ENCODE measurements at regions not wholly inside any gene's neighbourhood (a gene's known extent, or its start where the extent isn't known, plus 50 kb on each side); places are given as distances from the start of the nearest gene placed in this dataset.

GRCh38 chr12:24379433-24379832, 430.0 kb upstream of the SOX5 start:
- no peak for ATAC-seq (replicated peaks in 1 of 2)
- no peak overlapping the region for H3K4me3 Mint-ChIP-seq
- H3K9me3 Mint-ChIP-seq = peaks cover 8 to 9% of the 10 kb centered on the region in 2 donors
- H3K36me3 Mint-ChIP-seq (ENCODE audit: insufficient read depth in 2 of 2) = no peaks in the 10 kb centered on the region
- no peak overlapping the region for H3K27ac Mint-ChIP-seq
- DNase-seq = no peak
- no peaks in the 10 kb centered on the region for H3K4me1 Mint-ChIP-seq (ENCODE audit: low read depth)
- H3K27me3 Mint-ChIP-seq (ENCODE audit: low read depth) = no peaks in the 10 kb centered on the region

- H3K4me1 Mint-ChIP-seq (ENCODE audit: low read depth) = no peaks in the 10 kb centered on the region
- H3K4me3 Mint-ChIP-seq = no peak overlapping the region
- peaks cover 6 to 9% of the 10 kb centered on the region in 2 donors for H3K9me3 Mint-ChIP-seq
- no peaks in the 10 kb centered on the region for H3K36me3 Mint-ChIP-seq (ENCODE audit: insufficient read depth in 2 of 2)
- DNase-seq (no peak), ATAC-seq (replicated peaks in 1 of 2) (no peak)
- H3K27me3 Mint-ChIP-seq (ENCODE audit: low read depth) = no peaks in the 10 kb centered on the region
- no peak overlapping the region for H3K27ac Mint-ChIP-seq
Measured at GRCh38 chr12:24378548-24379407, 429.3 kb upstream of the SOX5 start.

DNA sequence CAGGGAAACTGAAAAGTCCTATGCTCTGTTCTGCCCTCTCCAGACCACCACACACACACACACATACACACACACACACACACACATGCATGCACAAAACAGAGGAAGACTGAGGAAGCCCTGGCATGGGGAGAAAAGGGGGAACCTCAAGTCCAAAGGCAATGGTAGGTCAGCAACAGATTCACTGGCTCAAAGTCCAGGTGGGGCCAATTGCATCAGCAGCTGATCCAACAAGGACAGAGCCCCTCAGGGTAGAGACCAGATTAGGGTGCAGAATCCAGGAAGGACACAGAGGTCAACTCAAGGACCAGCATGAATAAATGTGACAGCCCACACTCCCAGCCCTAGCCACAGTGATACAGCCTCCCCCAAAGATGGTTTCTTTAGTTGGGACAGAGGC, 425.0 kb upstream of the SOX5 start:
- Mint-ChIP-seq H3K9me3 (peaks cover 0 to 2% of the 10 kb centered on the region in 2 donors), H3K36me3 (ENCODE audit: insufficient read depth in 2 of 2) (no peaks in the 10 kb centered on the region), H3K4me3 (no peak overlapping the region), H3K27ac (no peak overlapping the region), H3K27me3 (ENCODE audit: low read depth) (no peaks in the 10 kb centered on the region), H3K4me1 (ENCODE audit: low read depth) (no peaks in the 10 kb centered on the region)
- ATAC-seq (replicated peaks in 1 of 2) = no peak
- DNase-seq = no peak

DNA sequence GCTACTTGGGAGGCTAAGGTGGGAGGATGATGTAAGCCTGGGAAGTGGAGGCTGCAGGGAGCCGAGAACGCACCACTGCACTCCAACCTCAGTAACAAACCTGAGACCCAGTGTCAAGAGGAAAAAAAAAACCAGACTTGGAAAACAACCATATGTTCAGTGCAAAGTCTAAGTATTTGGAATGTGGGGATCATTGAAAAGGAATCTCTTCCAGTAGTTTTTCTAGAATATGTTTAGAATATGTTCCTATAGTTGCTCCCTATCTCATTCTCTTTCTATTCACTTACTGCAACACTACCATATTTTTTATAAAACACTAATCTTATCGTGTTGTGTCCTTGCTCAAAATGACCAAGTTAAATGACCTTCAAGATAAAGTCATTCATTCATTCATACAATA, 423.5 kb upstream of the SOX5 start:
- Mint-ChIP-seq H3K4me3 (no peak overlapping the region), H3K9me3 (peaks cover 0 to 2% of the 10 kb centered on the region in 2 donors), H3K27ac (no peak overlapping the region), H3K4me1 (ENCODE audit: low read depth) (no peaks in the 10 kb centered on the region), H3K36me3 (ENCODE audit: insufficient read depth in 2 of 2) (no peaks in the 10 kb centered on the region), H3K27me3 (ENCODE audit: low read depth) (no peaks in the 10 kb centered on the region)
- no peak for DNase-seq
- no peak for ATAC-seq (replicated peaks in 1 of 2)

- H3K27ac Mint-ChIP-seq = no peak overlapping the region
- no peaks in the 10 kb centered on the region for H3K36me3 Mint-ChIP-seq (ENCODE audit: insufficient read depth in 2 of 2)
- no peak overlapping the region for H3K4me3 Mint-ChIP-seq
- H3K27me3 Mint-ChIP-seq (ENCODE audit: low read depth) = no peaks in the 10 kb centered on the region
- ATAC-seq (replicated peaks in 1 of 2) = no peak
- no peaks in the 10 kb centered on the region for H3K9me3 Mint-ChIP-seq
- H3K4me1 Mint-ChIP-seq (ENCODE audit: low read depth) = no peaks in the 10 kb centered on the region
- no peak for DNase-seq
Measured at GRCh38 chr12:24366514-24366913, 417.0 kb upstream of the SOX5 start.

GRCh38 chr12:24364921-24365320, 415.5 kb upstream of the SOX5 start:
- H3K9me3 Mint-ChIP-seq = no peaks in the 10 kb centered on the region

DNA sequence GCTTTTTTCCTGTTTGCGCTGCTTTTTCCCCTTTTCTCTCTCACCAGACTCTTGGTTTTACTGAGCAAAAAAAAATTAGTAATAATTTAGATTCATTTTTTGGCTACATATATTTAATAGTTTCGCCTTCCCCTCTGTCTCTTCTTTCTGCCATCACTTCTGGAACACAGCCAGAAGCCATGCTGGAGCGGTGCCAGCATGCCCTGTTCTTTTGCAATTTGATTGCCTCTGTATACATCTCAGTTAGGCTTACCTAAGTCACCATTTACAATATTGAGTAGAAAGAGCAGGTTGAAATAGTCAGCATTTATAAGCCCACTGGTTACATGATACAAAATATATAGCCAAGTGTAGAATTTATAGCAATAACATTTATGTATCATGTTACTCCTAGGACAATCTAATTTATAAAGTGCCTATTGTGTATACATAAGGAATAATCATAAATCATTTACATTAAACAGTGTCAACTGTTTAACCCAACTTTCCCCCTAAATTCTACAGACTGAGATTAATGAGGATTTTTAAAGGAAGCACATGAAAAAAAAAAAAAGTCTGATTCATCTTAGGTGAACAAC, 413.8 kb upstream of the SOX5 start:
- no peak overlapping the region for H3K4me3 Mint-ChIP-seq
- no peaks in the 10 kb centered on the region for H3K27me3 Mint-ChIP-seq (ENCODE audit: low read depth)
- ATAC-seq (replicated peaks in 1 of 2) (no peak), DNase-seq (no peak)
- H3K4me1 Mint-ChIP-seq (ENCODE audit: low read depth) = no peaks in the 10 kb centered on the region
- no peak overlapping the region for H3K27ac Mint-ChIP-seq
- no peaks in the 10 kb centered on the region for H3K9me3 Mint-ChIP-seq
- no peaks in the 10 kb centered on the region for H3K36me3 Mint-ChIP-seq (ENCODE audit: insufficient read depth in 2 of 2)

More at GRCh38 chr12:24364921-24365320, 415.5 kb upstream of the SOX5 start:
- Mint-ChIP-seq H3K27me3 (ENCODE audit: low read depth) (no peaks in the 10 kb centered on the region), H3K4me3 (no peak overlapping the region), H3K4me1 (ENCODE audit: low read depth) (no peaks in the 10 kb centered on the region), H3K27ac (no peak overlapping the region), H3K36me3 (ENCODE audit: insufficient read depth in 2 of 2) (no peaks in the 10 kb centered on the region)
- DNase-seq (no peak), ATAC-seq (replicated peaks in 1 of 2) (no peak)

DNA sequence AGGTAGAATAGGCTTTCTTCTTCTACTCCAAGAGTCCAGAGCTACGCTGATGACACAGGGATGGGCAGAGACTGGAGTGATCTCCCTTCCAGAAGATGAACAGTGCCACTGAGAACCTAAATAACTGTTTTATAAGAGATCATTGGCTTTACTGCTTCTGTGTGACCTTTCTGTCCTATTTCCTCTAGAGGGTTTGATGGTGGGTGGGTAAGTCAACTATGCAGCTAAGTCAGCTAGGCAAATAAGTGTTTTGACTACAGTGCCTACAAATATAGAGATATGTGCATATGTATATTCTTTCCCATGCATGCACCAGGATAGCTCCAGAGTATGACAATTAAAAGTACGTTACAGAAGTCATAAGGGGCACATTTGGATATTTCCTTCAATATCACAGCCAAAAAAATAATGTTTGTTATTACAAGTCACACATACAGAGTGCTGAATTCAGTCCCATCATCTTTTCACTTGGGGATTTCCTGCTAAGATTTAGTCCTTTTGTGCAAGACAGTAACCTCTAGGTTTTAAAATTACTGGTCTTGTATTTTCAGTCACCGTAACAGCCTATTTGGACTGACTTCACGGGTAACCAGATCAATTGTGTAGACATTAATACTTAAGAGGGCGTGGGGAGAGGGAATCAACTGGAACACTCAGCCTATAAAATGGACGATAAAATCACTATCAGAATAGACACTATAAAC, 412.6 kb upstream of the SOX5 start:
- no peaks in the 10 kb centered on the region for H3K4me1 Mint-ChIP-seq (ENCODE audit: low read depth)

DNA sequence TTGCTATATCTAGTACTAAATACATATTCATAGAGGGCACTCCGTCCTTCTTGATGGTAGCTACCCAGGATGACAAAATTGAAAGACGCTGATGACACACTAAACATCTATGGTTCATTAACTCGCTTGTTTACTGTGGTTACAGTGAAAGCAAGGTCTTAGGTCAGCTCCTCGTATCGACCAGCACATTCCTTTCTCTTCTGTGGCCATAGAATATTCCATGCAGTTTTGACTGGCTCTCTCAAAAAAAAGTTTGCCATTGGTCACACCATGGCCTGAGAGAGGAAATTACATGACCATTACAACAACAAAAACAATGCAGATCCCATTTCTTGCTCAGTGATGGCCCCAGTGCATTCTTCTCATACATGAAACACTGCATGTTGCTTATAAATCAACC, 411.4 kb upstream of the SOX5 start:
- ATAC-seq (replicated peaks in 1 of 2) = no peak
- Mint-ChIP-seq H3K9me3 (no peaks in the 10 kb centered on the region), H3K4me3 (no peak overlapping the region), H3K36me3 (ENCODE audit: insufficient read depth in 2 of 2) (no peaks in the 10 kb centered on the region), H3K27ac (no peak overlapping the region), H3K4me1 (ENCODE audit: low read depth) (no peaks in the 10 kb centered on the region), H3K27me3 (ENCODE audit: low read depth) (no peaks in the 10 kb centered on the region)
- DNase-seq = no peak

More for the DNA sequence above, 412.6 kb upstream of the SOX5 start:
- DNase-seq (no peak), ATAC-seq (replicated peaks in 1 of 2) (no peak)
- no peak overlapping the region for H3K27ac Mint-ChIP-seq
- H3K36me3 Mint-ChIP-seq (ENCODE audit: insufficient read depth in 2 of 2) = no peaks in the 10 kb centered on the region
- H3K4me3 Mint-ChIP-seq = no peak overlapping the region
- no peaks in the 10 kb centered on the region for H3K27me3 Mint-ChIP-seq (ENCODE audit: low read depth)
- no peaks in the 10 kb centered on the region for H3K9me3 Mint-ChIP-seq

- DNase-seq (no peak), ATAC-seq (replicated peaks in 1 of 2) (no peak)
- H3K4me3 Mint-ChIP-seq = no peak overlapping the region
- no peaks in the 10 kb centered on the region for H3K36me3 Mint-ChIP-seq (ENCODE audit: insufficient read depth in 2 of 2)
- no peaks in the 10 kb centered on the region for H3K27me3 Mint-ChIP-seq (ENCODE audit: low read depth)
- H3K9me3 Mint-ChIP-seq = no peaks in the 10 kb centered on the region
- no peaks in the 10 kb centered on the region for H3K4me1 Mint-ChIP-seq (ENCODE audit: low read depth)
- H3K27ac Mint-ChIP-seq = no peak overlapping the region
Measured at GRCh38 chr12:24360461-24360860, 411.0 kb upstream of the SOX5 start.

DNA sequence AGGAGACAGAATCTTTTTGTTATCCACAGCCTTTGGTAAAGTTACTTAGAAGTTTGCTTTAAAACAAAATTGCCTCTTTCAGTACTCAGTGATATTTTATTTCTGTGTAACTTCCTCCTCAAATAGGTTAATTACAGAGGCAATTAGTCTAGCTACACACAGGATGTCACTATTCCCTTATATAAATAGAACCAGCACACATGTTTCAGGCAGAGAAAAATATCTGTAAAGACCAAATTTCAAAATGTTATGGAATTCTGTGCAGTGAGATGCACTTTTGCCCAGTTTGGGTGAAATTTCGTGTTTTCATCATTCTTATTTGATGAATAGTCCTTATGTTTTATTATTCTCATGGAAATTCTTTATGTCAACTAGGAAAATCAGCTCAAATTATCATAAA, 410.6 kb upstream of the SOX5 start:
- no peak overlapping the region for H3K4me3 Mint-ChIP-seq
- no peaks in the 10 kb centered on the region for H3K4me1 Mint-ChIP-seq (ENCODE audit: low read depth)
- no peak for ATAC-seq (replicated peaks in 1 of 2)
- H3K36me3 Mint-ChIP-seq (ENCODE audit: insufficient read depth in 2 of 2) = no peaks in the 10 kb centered on the region
- no peaks in the 10 kb centered on the region for H3K9me3 Mint-ChIP-seq
- H3K27ac Mint-ChIP-seq = no peak overlapping the region
- no peak for DNase-seq
- no peaks in the 10 kb centered on the region for H3K27me3 Mint-ChIP-seq (ENCODE audit: low read depth)

GRCh38 chr12:24359418-24359817, 409.9 kb upstream of the SOX5 start:
- no peaks in the 10 kb centered on the region for H3K36me3 Mint-ChIP-seq (ENCODE audit: insufficient read depth in 2 of 2)
- no peak overlapping the region for H3K27ac Mint-ChIP-seq
- H3K4me1 Mint-ChIP-seq (ENCODE audit: low read depth) = no peaks in the 10 kb centered on the region
- DNase-seq = no peak
- ATAC-seq (replicated peaks in 1 of 2) = no peak
- H3K4me3 Mint-ChIP-seq = no peak overlapping the region
- H3K9me3 Mint-ChIP-seq = no peaks in the 10 kb centered on the region
- no peaks in the 10 kb centered on the region for H3K27me3 Mint-ChIP-seq (ENCODE audit: low read depth)

- H3K4me3 Mint-ChIP-seq = no peak overlapping the region
- no peaks in the 10 kb centered on the region for H3K4me1 Mint-ChIP-seq (ENCODE audit: low read depth)
- H3K36me3 Mint-ChIP-seq (ENCODE audit: insufficient read depth in 2 of 2) = no peaks in the 10 kb centered on the region
- ATAC-seq (replicated peaks in 1 of 2) = no peak
- no peak for DNase-seq
- no peaks in the 10 kb centered on the region for H3K27me3 Mint-ChIP-seq (ENCODE audit: low read depth)
- H3K9me3 Mint-ChIP-seq = no peaks in the 10 kb centered on the region
- H3K27ac Mint-ChIP-seq = no peak overlapping the region
Measured at GRCh38 chr12:24356240-24356804, 406.9 kb upstream of the SOX5 start.

Measured in activated T-cell treated with anti-CD3 and anti-CD28 coated beads, Interleukin-2, amount 50 U/mL, for 72 hours (primary cell).